ENCODE measurements at regions not wholly inside any gene's neighbourhood (a gene's known extent, or its start where the extent isn't known, plus 50 kb on each side); places are given as distances from the start of the nearest gene placed in this dataset.
"Not testable (repeated sequence)": the region's sequence is repeated elsewhere in the genome, so short reads cannot be mapped to it uniquely, and the experiment has no call there.

DNA sequence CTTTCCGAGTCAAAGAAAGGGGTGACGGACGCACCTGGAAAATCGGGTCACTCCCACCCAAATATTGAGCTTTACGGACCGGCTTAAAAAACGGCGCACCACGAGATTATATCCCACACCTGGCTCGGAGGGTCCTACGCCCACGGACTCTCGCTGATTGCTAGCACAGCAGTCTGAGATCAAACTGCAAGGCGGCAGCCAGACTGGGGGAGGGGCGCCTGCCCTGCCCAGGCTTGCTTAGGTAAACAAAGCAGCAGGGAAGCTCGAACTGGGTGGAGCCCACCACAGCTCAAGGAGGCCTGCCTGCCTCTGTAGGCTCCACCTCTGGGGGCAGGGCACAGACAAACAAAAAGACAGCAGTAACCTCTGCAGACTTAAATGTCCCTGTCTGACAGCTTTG lies 1416.9 kb downstream of the SLITRK5 start:
- not testable (repeated sequence) for H3K4me3 ChIP-seq (ENCODE audit: low read depth, low read length); DNase-seq (ENCODE audit: low read depth in 4 of 6, low spot score in 6 of 6); H3K4me1 ChIP-seq (ENCODE audit: control insufficient read depth, insufficient read depth, low read length); H3K36me3 ChIP-seq (ENCODE audit: control insufficient read depth, insufficient read depth, low read length); H3K27ac ChIP-seq (ENCODE audit: low read depth, low read length); H3K27me3 ChIP-seq (ENCODE audit: control insufficient read depth, insufficient read depth, low read length); H3K9me3 ChIP-seq (ENCODE audit: control insufficient read depth, insufficient read depth, low read length)
- WGBS (ENCODE audit: insufficient coverage), result 100% methylated on average over 6 of the region's 16 CpGs

DNA sequence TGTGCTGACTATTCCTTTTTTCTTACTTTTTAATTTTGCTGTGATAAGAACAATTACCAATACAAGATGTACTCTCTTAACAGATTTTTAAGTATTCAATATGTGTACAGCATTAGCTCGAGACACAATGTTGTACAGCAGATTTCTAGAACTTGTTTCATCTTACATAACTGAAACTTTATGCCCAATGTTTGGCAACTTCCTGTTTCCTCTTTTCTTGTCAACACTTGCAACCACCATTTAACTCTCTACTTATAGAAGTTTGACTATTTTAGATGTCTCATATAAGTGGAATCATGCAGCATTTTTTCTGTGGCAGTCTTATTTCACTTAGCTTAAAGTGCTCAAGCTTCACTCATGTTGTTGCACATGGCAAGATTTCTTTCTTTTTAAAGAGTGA lies 1426.8 kb downstream of the SLITRK5 start:
- no peak for DNase-seq (ENCODE audit: low read depth in 4 of 6, low spot score in 6 of 6)
- no CpG with 5 or more reads among the region's 1 CpG for WGBS (ENCODE audit: insufficient coverage)

DNA sequence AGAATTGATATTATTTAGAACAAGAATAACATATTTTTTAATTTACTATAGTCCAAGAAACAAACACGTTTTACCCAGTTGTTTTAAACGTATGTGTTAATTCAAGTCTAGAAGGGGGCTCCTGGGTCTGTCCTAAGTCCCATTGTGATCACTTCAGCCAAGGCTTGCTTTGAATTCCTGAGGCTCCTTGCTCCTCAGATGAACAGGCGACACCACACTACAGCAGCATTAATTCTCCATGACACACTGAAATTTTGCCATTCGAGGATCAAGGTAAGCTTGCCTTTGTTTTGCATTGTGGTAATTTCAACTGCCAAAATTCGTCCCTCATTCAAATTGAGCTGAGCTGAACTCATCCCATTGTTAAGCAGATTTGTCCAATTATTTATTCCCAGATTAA lies 1442.6 kb downstream of the SLITRK5 start:
- Histone ChIP-seq H3K4me1 (ENCODE audit: control insufficient read depth, insufficient read depth, low read length) (no peaks in the 10 kb centered on the region), H3K4me3 (ENCODE audit: low read depth, low read length) (no peak overlapping the region), H3K27ac (ENCODE audit: low read depth, low read length) (no peak overlapping the region), H3K27me3 (ENCODE audit: control insufficient read depth, insufficient read depth, low read length) (no peaks in the 10 kb centered on the region), H3K36me3 (ENCODE audit: control insufficient read depth, insufficient read depth, low read length) (no peaks in the 10 kb centered on the region), H3K9me3 (ENCODE audit: control insufficient read depth, insufficient read depth, low read length) (no peaks in the 10 kb centered on the region)
- no peak for DNase-seq (ENCODE audit: low read depth in 4 of 6, low spot score in 6 of 6)
- no CpG with 5 or more reads among the region's 5 CpGs for WGBS (ENCODE audit: insufficient coverage)

More for the DNA sequence above, 1426.8 kb downstream of the SLITRK5 start:
- H3K27me3 ChIP-seq (ENCODE audit: control insufficient read depth, insufficient read depth, low read length), result no peaks in the 10 kb centered on the region
- no peak overlapping the region for H3K4me3 ChIP-seq (ENCODE audit: low read depth, low read length)
- H3K9me3 ChIP-seq (ENCODE audit: control insufficient read depth, insufficient read depth, low read length), result no peaks in the 10 kb centered on the region
- no peaks in the 10 kb centered on the region for H3K36me3 ChIP-seq (ENCODE audit: control insufficient read depth, insufficient read depth, low read length)
- H3K27ac ChIP-seq (ENCODE audit: low read depth, low read length), result no peak overlapping the region
- H3K4me1 ChIP-seq (ENCODE audit: control insufficient read depth, insufficient read depth, low read length), result no peaks in the 10 kb centered on the region

DNA sequence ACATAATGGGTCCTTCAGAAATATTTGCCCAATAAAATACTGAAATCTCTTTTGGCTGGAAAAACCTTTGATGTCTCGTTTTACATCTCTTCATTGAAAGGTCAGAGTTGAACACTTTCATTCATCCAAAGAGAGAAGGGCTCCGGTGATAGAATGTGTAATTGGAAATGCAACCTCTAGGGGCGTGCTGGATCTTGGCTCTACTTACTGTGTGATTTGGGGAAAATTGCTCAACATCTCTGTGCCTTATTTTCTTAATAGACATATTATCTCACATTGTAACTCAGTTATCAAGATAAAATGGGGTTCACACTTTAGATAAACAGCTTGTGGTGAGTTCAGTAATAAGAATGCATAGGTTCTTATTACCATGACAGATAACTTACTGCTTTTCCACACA lies 1444.1 kb downstream of the SLITRK5 start:
- no peak overlapping the region for H3K4me3 ChIP-seq (ENCODE audit: low read depth, low read length)
- WGBS (ENCODE audit: insufficient coverage), result no CpG with 5 or more reads among the region's 3 CpGs
- H3K27me3 ChIP-seq (ENCODE audit: control insufficient read depth, insufficient read depth, low read length), result no peaks in the 10 kb centered on the region
- H3K4me1 ChIP-seq (ENCODE audit: control insufficient read depth, insufficient read depth, low read length), result no peaks in the 10 kb centered on the region
- no peak overlapping the region for H3K27ac ChIP-seq (ENCODE audit: low read depth, low read length)
- DNase-seq (ENCODE audit: low read depth in 4 of 6, low spot score in 6 of 6), result no peak
- H3K9me3 ChIP-seq (ENCODE audit: control insufficient read depth, insufficient read depth, low read length), result no peaks in the 10 kb centered on the region
- no peaks in the 10 kb centered on the region for H3K36me3 ChIP-seq (ENCODE audit: control insufficient read depth, insufficient read depth, low read length)

DNA sequence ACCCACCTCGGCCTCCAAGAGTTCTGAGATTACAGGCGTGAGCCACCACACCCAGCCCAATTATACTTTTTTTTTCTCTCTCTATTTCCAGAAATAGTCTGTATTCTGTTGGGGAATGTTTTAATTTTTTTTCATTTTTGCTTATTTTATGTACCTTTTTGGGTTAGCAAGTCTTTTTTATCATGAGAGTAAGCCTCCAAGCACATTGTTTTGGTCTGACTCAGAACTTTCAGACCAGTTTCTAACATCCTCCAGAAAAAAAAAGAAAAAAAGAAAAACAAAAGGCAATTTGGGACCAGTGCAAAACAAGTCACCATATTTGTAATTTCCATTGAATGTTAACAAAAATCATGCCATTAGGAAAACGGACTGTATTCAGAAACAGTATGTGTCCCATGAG lies 1465.5 kb downstream of the SLITRK5 start:
- no CpG with 5 or more reads among the region's 3 CpGs for WGBS (ENCODE audit: insufficient coverage)
- Histone ChIP-seq H3K27ac (ENCODE audit: low read depth, low read length) (no peak overlapping the region), H3K9me3 (ENCODE audit: control insufficient read depth, insufficient read depth, low read length) (no peaks in the 10 kb centered on the region)

DNA sequence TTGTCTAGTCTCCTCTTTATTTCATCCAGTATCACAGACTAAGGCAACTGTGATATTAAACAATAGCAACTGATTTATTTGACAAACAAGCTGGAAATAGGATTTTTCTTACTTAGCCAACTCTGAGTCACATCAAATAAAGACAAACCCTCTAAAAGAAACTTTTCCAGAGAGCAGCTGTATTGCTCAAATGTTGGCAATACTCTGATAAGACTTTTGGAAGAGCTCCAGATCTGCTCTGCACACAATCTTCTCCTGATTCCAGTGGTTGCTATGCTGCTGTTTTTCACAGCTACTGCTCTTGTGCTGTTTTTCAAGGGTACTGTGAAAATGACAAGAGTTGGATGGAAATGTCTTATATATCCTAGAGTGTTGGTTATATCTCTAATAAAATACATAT lies 1479.2 kb downstream of the SLITRK5 start:
- Histone ChIP-seq H3K4me3 (ENCODE audit: low read depth, low read length) (no peak overlapping the region), H3K36me3 (ENCODE audit: control insufficient read depth, insufficient read depth, low read length) (no peaks in the 10 kb centered on the region), H3K9me3 (ENCODE audit: control insufficient read depth, insufficient read depth, low read length) (peaks cover 3% of the 10 kb centered on the region), H3K4me1 (ENCODE audit: control insufficient read depth, insufficient read depth, low read length) (no peaks in the 10 kb centered on the region), H3K27ac (ENCODE audit: low read depth, low read length) (no peak overlapping the region), H3K27me3 (ENCODE audit: control insufficient read depth, insufficient read depth, low read length) (no peaks in the 10 kb centered on the region)
- peak in 1 of 6 donors; percentile 3 for DNase-seq (ENCODE audit: low read depth in 4 of 6, low spot score in 6 of 6)

More for the DNA sequence above, 1465.5 kb downstream of the SLITRK5 start:
- Histone ChIP-seq H3K36me3 (ENCODE audit: control insufficient read depth, insufficient read depth, low read length) (no peaks in the 10 kb centered on the region), H3K4me1 (ENCODE audit: control insufficient read depth, insufficient read depth, low read length) (no peaks in the 10 kb centered on the region), H3K27me3 (ENCODE audit: control insufficient read depth, insufficient read depth, low read length) (no peaks in the 10 kb centered on the region), H3K4me3 (ENCODE audit: low read depth, low read length) (no peak overlapping the region)
- DNase-seq (ENCODE audit: low read depth in 4 of 6, low spot score in 6 of 6), result no peak

DNA sequence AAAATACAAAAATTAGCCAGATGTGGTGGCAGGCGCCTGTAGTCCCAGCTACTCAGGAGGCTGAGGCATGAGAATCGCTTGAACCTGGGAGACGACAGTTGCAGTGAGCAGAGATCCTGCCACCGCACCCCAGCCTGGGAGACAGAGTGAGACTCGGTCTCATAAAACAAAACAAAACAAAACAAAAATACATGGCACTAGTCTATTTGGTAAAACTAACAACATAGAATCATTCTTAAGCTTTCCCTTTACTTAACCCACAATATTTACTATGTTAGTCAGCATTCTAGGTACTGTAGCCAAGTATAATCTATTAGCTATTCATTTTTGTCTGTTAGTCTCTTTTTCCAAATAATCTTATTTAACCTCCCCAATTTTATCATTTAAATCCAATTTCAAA lies 1482.8 kb downstream of the SLITRK5 start:
- H3K27ac ChIP-seq (ENCODE audit: low read depth, low read length), result no peak overlapping the region
- H3K36me3 ChIP-seq (ENCODE audit: control insufficient read depth, insufficient read depth, low read length), result no peaks in the 10 kb centered on the region
- no peaks in the 10 kb centered on the region for H3K27me3 ChIP-seq (ENCODE audit: control insufficient read depth, insufficient read depth, low read length)
- peaks cover under 1% of the 10 kb centered on the region for H3K9me3 ChIP-seq (ENCODE audit: control insufficient read depth, insufficient read depth, low read length)
- H3K4me3 ChIP-seq (ENCODE audit: low read depth, low read length), result no peak overlapping the region
- H3K4me1 ChIP-seq (ENCODE audit: control insufficient read depth, insufficient read depth, low read length), result no peaks in the 10 kb centered on the region
- 100% methylated on average over 5 of the region's 5 CpGs for WGBS (ENCODE audit: insufficient coverage)
- DNase-seq (ENCODE audit: low read depth in 4 of 6, low spot score in 6 of 6), result no peak

DNA sequence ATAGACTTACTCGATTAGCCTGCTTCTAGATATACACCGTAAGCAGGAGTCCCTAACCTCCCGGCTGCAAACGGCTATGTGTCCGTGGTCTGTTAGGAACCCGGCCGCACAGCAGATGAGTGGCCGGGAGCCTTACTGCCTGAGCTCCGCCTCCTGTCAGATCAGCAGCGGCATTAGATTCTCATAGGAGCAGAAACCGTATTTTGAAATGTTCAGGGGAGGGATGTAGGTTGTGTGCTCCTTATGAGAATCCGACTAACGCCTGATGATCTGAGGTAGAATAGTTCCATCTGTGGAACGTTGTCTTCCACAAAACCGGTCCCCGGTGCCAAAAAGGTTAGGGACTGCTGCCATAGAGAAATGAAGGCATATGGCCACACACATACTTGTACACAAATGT lies 1491.9 kb downstream of the SLITRK5 start:
- peak in 1 of 6 donors; percentile 55 for DNase-seq (ENCODE audit: low read depth in 4 of 6, low spot score in 6 of 6)
- 99% methylated on average over 12 of the region's 16 CpGs for WGBS (ENCODE audit: insufficient coverage)
- H3K27me3 ChIP-seq (ENCODE audit: control insufficient read depth, insufficient read depth, low read length), result no peaks in the 10 kb centered on the region
- H3K27ac ChIP-seq (ENCODE audit: low read depth, low read length), result no peak overlapping the region
- no peaks in the 10 kb centered on the region for H3K4me1 ChIP-seq (ENCODE audit: control insufficient read depth, insufficient read depth, low read length)
- no peaks in the 10 kb centered on the region for H3K36me3 ChIP-seq (ENCODE audit: control insufficient read depth, insufficient read depth, low read length)
- H3K4me3 ChIP-seq (ENCODE audit: low read depth, low read length), result no peak overlapping the region
- no peaks in the 10 kb centered on the region for H3K9me3 ChIP-seq (ENCODE audit: control insufficient read depth, insufficient read depth, low read length)

DNA sequence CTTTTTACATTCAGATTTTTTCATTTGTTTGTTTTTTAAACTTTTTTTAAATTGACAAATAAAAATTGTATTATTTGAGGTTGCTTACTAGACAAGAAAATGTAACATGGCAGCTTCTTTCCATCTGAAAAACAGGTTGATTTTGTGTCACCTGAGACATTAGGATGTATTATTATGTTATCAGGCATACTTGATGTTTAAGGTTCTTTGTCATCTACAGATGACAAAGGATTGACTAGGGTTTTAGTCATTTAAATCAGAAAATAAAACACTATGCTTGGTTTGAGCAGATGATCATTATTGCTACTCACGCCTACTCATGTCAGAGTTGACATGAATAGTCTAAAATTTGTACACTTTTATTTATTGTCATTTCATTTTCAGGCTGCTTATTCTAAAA lies 1494.5 kb downstream of the SLITRK5 start:
- Histone ChIP-seq H3K27me3 (ENCODE audit: control insufficient read depth, insufficient read depth, low read length) (no peaks in the 10 kb centered on the region), H3K4me1 (ENCODE audit: control insufficient read depth, insufficient read depth, low read length) (no peaks in the 10 kb centered on the region), H3K9me3 (ENCODE audit: control insufficient read depth, insufficient read depth, low read length) (no peaks in the 10 kb centered on the region), H3K36me3 (ENCODE audit: control insufficient read depth, insufficient read depth, low read length) (no peaks in the 10 kb centered on the region), H3K27ac (ENCODE audit: low read depth, low read length) (no peak overlapping the region), H3K4me3 (ENCODE audit: low read depth, low read length) (no peak overlapping the region)
- DNase-seq (ENCODE audit: low read depth in 4 of 6, low spot score in 6 of 6), result no peak
- WGBS (ENCODE audit: insufficient coverage), result no CpG with 5 or more reads among the region's 1 CpG

DNA sequence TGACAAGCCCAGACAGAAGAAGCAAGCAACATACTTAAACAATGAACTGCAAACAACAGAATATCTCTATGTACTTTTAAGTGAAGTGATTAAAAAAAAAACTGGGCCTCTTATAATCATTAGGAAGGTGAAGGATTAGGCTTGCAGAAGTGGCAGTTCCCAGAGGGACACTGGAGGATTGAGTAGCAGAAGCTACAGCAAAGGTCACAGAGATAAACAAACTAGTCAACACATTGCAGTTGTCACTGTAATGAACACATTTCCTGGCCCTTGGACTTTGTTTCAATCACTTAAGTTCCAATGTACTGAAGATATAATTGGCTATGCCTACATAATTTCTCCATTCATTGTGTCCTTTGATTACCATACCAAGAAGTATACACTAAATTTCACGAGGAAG lies 1498.8 kb downstream of the SLITRK5 start:
- Histone ChIP-seq H3K4me1 (ENCODE audit: control insufficient read depth, insufficient read depth, low read length) (no peaks in the 10 kb centered on the region), H3K27me3 (ENCODE audit: control insufficient read depth, insufficient read depth, low read length) (no peaks in the 10 kb centered on the region), H3K27ac (ENCODE audit: low read depth, low read length) (no peak overlapping the region), H3K9me3 (ENCODE audit: control insufficient read depth, insufficient read depth, low read length) (no peaks in the 10 kb centered on the region), H3K4me3 (ENCODE audit: low read depth, low read length) (no peak overlapping the region), H3K36me3 (ENCODE audit: control insufficient read depth, insufficient read depth, low read length) (no peaks in the 10 kb centered on the region)
- no peak for DNase-seq (ENCODE audit: low read depth in 4 of 6, low spot score in 6 of 6)
- WGBS (ENCODE audit: insufficient coverage), result no CpG with 5 or more reads among the region's 1 CpG

All from spinal cord (tissue), 9 donors.